ENCODE measurements at regions not wholly inside any gene's neighbourhood (a gene's known extent, or its start where the extent isn't known, plus 50 kb on each side); places are given as distances from the start of the nearest gene placed in this dataset.

GRCh38 chr2:18057657-18058056 lies 179.2 kb downstream of the KCNS3 start:
- no peaks in the 10 kb centered on the region for H3K4me1 ChIP-seq (ENCODE audit: control insufficient read depth, extremely low read depth, insufficient read depth, low read length)
- intact Hi-C loops (cut with micrococcal nuclease) = no loop called here
- no peaks in the 10 kb centered on the region for H3K9me1 ChIP-seq (replicated peaks; ENCODE audit: control insufficient read depth, extremely low read depth, insufficient read depth, low read length)
- H4K20me1 ChIP-seq (replicated peaks; ENCODE audit: control insufficient read depth, extremely low read depth, insufficient read depth, low read length) = no peaks in the 10 kb centered on the region
- no peak overlapping the region for H3K4me3 ChIP-seq (replicated peaks in 1 of 3; ENCODE audit: insufficient read depth in 1 of 3, low read depth in 1 of 3, low read length in 3 of 3)
- no peak for FAIRE-seq
- H3K79me2 ChIP-seq (ENCODE audit: control insufficient read depth, insufficient read depth, low read length) = no peaks in the 10 kb centered on the region
- dilution Hi-C loops (cut with MboI; ENCODE audit: extremely low pct_ligation_motif_present, low sequenced_read_pairs) = no loop called here
- no peak overlapping the region for H3K27ac ChIP-seq (ENCODE audit: insufficient read depth, low read depth, low read length)
- H3K27me3 ChIP-seq (ENCODE audit: control insufficient read depth in 2 of 2, insufficient read depth in 2 of 2, low read length in 2 of 2) = no peaks in the 10 kb centered on the region
- no peak overlapping the region for H3K9ac ChIP-seq (replicated peaks; ENCODE audit: extremely low read depth, insufficient read depth, low read length)
- ChIA-PET CTCF (no interaction called here), POLR2A (no interaction called here)
- no peaks in the 10 kb centered on the region for H3K9me3 ChIP-seq (replicated peaks; ENCODE audit: control insufficient read depth, insufficient read depth, low read length)
- no peaks in the 10 kb centered on the region for H3K36me3 ChIP-seq (ENCODE audit: control insufficient read depth in 2 of 2, extremely low read depth in 1 of 2, insufficient read depth in 2 of 2, low read length in 2 of 2)
- no peak for DNase-seq (ENCODE audit: low read depth, low spot score)
- no peak overlapping the region for H3K4me2 ChIP-seq (ENCODE audit: insufficient read depth, low read length)
- BruUV-seq (replicated peaks) = no TSS peak
- TF ChIP-seq MYC (IDR thresholded peaks at IDR 0.05; ENCODE audit: low read depth, low read length) (no peak), POLR2AphosphoS5 (IDR thresholded peaks at IDR 0.05; ENCODE audit: insufficient read depth, low read depth, low read length) (no peak), MAX (IDR thresholded peaks at IDR 0.05; ENCODE audit: insufficient read depth, insufficient read length) (no peak)
- H2AFZ ChIP-seq (ENCODE audit: low read depth, low read length) = no peak overlapping the region

- Histone ChIP-seq H3K4me1 (ENCODE audit: control insufficient read depth, extremely low read depth, insufficient read depth, low read length) (no peaks in the 10 kb centered on the region), H3K36me3 (ENCODE audit: control insufficient read depth in 2 of 2, extremely low read depth in 1 of 2, insufficient read depth in 2 of 2, low read length in 2 of 2) (no peaks in the 10 kb centered on the region), H3K79me2 (ENCODE audit: control insufficient read depth, insufficient read depth, low read length) (no peaks in the 10 kb centered on the region), H3K4me3 (replicated peaks in 1 of 3; ENCODE audit: insufficient read depth in 1 of 3, low read depth in 1 of 3, low read length in 3 of 3) (no peak overlapping the region), H3K4me2 (ENCODE audit: insufficient read depth, low read length) (no peak overlapping the region), H3K27ac (ENCODE audit: insufficient read depth, low read depth, low read length) (no peak overlapping the region), H3K9me3 (replicated peaks; ENCODE audit: control insufficient read depth, insufficient read depth, low read length) (no peaks in the 10 kb centered on the region), H4K20me1 (replicated peaks; ENCODE audit: control insufficient read depth, extremely low read depth, insufficient read depth, low read length) (no peaks in the 10 kb centered on the region), H3K27me3 (ENCODE audit: control insufficient read depth in 2 of 2, insufficient read depth in 2 of 2, low read length in 2 of 2) (no peaks in the 10 kb centered on the region), H2AFZ (ENCODE audit: low read depth, low read length) (no peak overlapping the region), H3K9ac (replicated peaks; ENCODE audit: extremely low read depth, insufficient read depth, low read length) (no peak overlapping the region), H3K9me1 (replicated peaks; ENCODE audit: control insufficient read depth, extremely low read depth, insufficient read depth, low read length) (no peaks in the 10 kb centered on the region)
- DNase-seq (ENCODE audit: low read depth, low spot score) (no peak), FAIRE-seq (no peak)
- POLR2A ChIA-PET = no interaction called here
- intact Hi-C loops (cut with micrococcal nuclease) (no loop called here), dilution Hi-C loops (cut with MboI; ENCODE audit: extremely low pct_ligation_motif_present, low sequenced_read_pairs) (no loop called here)
- BruUV-seq (replicated peaks) = no TSS peak
- CTCF ChIA-PET = no interaction called here
- TF ChIP-seq EZH2 (IDR thresholded peaks at IDR 0.05; ENCODE audit: borderline replicate concordance, low read depth, low read length, severe bottlenecking) (no peak), MAX (IDR thresholded peaks at IDR 0.05; ENCODE audit: insufficient read depth, insufficient read length) (no peak)
These were observed 176.8 kb downstream of the KCNS3 start for GRCh38 chr2:18055290-18055689.

Measured in endothelial cell of umbilical vein (primary cell).